SK-N-SH (cell line): ENCODE measurements at regions not wholly inside any gene's neighbourhood (a gene's known extent, or its start where the extent isn't known, plus 50 kb on each side); places are given as distances from the start of the nearest gene placed in this dataset.

Experiments used
- CTCF ChIP-seq: fragments of 200-600 bp; sonication (generic); IDR thresholded peaks from 2 replicates; pipeline ENCODE4 v1.6.1; 2017; ENCODE audit warnings: antibody characterized with exemption, mild to moderate bottlenecking, moderate library complexity
- FOXM1 ChIP-seq: IDR thresholded peaks from 2 replicates; pipeline ENCODE4 v1.4.0; 2012; ENCODE audit warnings: low read depth, mild to moderate bottlenecking
- MXI1 ChIP-seq: IDR thresholded peaks from 2 replicates; pipeline ENCODE4 v1.6.1; 2012; ENCODE audit warnings: mild to moderate bottlenecking, low read depth, low read length, improper control_type of control experiment
- POLR2AphosphoS5 ChIP-seq: IDR thresholded peaks from 2 replicates; pipeline ENCODE4 v1.6.1; 2012; ENCODE audit warnings: low read depth, low read length
- RAD21 ChIP-seq: IDR thresholded peaks from 2 replicates; pipeline ENCODE4 v1.6.1; 2012; ENCODE audit warnings: mild to moderate bottlenecking, low read length
- RFX5 ChIP-seq: IDR thresholded peaks from 2 replicates; pipeline ENCODE4 v1.6.1; 2012; ENCODE audit warnings: mild to moderate bottlenecking, improper control_type of control experiment, low read length
- USF2 ChIP-seq: fragments of 150-350 bp; IDR thresholded peaks from 2 replicates; pipeline ENCODE4 v1.6.1; 2017; ENCODE audit warnings: antibody characterized with exemption, low read length, low read depth, borderline replicate concordance

GRCh38 chr10:36531621-36532020 is 593.8 kb upstream of the ANKRD30A start:
- TF ChIP-seq CTCF (no peak), RFX5 (no peak), RAD21 (no peak), POLR2AphosphoS5 (no peak), USF2 (no peak), FOXM1 (no peak), MXI1 (no peak)
